ENCODE measurements at regions not wholly inside any gene's neighbourhood (a gene's known extent, or its start where the extent isn't known, plus 50 kb on each side); places are given as distances from the start of the nearest gene placed in this dataset.

DNA sequence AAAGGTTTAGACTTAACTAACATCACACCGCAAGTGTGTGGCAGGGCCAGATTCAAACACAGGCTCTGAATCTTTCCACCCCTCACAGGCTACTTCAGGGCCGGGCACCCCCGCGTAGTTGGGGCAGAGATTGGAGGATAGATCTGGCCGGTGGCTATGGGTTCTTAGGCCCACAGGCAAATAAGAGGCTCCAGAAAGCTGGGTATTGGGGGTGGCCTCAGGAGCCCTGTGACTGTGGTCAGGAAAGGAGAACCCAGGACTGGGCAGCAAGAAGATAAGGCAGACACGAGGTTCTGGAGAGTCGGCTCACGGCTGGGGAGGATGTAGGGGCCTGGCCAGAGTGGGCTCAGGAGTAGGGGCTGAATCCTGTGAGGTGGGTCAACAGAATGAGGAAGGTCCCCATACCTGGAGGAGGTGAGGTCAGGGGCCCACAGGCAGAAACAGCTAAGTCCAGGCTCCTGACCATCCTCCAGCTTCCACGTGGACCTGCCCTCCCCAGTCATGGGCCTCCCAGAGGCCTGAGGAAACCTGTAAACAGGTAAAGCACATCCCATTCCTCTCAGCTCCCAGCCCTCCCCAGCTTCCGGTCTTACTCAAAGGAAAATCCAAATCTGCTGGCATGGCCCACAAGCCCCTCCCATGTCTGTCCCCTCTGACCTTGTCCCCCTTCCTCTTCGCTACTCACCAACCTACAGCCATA is 306.2 kb downstream of the MATN1 start:
- no peak for DNase-seq

DNA sequence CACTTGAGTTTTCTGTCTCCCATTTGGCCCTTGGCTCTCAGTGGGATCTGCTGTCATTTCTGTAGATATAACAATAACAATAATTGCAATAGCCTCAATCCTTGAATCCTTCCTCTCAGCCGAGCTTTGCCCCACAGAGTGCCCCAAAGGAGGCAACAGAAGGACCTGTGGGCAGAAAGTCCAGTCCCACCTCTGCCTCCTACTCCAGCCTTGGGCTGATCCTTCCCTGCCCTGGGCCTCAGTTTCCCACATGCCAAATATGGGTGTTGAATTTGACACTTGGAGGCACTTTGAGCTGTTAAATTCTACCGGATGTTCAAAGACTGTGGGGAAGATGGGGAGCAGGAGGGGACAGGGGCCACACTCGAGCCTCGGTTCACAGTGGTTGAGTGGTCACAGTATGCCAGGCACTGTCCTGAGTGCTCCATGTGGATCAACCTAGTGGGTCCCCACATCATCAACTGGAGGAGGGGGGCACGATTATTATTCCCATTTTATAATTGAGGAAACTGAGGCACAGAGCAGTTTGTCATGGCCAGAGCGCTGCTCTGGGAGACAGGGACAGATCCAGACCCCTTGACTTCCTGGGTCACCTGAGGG is 307.1 kb downstream of the MATN1 start:
- no peak for DNase-seq

DNA sequence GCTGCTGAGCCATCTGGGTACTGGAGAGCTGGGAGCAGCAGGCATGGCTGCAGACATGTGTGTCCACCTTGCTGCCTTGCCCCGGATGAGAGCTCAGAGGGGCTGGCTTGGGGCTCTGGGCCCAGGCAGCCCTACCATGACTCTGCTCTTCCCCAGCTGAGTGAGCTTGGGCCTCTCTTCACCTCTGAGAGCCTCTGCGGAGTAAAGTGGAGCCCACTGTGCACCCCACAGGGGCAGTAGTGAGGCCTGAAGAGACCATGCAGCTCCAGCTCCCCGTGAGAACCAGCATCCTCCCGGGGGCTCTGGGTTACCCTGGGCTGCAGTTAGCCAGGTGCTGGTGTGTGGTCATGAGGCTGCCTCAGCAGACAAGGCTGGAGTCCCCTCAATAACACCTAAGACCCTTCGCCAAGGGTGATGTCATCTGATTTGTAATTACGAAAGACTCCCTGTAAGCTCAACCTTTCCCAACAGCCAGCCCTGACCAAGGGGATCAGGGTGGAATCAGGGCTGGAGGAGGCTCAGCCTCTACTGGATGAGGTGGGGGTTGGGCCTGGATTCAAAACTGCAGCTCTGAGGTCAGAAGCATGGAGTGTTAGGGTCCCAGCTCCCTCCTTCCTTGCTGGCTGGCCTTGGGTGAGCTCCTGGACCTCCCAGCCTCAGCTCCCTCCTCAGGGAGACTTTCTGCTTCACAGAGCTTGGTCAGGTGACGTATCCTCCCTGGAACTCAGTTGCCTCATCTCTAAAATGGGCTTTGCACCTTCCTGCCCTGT is 308.0 kb downstream of the MATN1 start:
- no peak for DNase-seq

DNA sequence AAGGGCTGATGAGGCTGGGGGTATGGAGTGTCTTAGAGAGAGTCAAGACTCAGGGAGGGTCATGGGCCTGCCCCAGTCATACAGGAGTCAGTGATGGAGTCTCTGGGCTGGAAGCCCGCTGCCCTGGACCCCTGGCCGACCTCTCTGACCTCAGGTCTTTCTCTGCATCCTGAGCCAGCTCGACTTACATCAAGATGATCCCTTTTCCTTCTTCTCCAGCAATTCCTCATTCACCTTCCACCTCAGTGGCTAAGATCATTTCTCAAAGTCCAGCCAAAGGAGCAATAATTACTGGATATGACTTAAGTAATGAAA is 308.6 kb downstream of the MATN1 start:
- DNase-seq: no peak

DNA sequence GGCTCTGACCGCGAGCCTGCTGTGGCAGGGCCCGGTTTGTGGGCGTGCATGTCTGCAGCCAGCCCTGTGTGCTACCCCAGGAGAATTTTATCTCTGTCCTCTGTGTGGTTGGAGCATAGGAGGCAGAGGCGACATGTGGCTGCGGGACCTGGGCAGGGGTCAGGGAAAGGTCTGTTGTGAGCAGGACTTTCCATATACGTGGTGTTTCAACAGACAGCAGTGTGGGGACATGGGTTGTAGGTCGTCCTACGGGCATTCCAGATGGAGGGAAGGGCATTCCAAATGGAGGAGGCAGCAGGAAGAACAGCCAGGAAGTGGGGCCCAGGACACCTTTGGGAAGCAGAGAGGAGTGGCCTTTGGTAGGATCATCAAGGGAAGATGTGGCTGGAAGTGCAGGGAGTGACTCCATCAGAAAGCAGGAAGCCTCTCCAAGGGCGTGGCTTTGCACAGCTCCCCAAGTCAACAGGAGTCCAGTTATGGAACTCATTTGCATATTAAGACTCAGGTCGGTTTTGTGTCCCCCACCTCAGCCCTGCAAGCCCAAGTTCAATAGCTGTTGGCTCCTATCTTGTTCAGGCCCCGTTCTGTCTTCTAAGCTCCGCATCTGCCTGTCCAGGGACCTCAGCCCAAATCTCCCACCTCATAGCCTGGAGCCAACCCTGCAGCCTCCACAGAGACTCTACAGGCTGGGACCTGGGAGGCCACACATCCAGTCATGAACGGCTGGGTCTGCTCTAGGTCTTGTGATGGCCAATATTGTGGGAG is 309.1 kb downstream of the MATN1 start:
- no peak for DNase-seq

DNA sequence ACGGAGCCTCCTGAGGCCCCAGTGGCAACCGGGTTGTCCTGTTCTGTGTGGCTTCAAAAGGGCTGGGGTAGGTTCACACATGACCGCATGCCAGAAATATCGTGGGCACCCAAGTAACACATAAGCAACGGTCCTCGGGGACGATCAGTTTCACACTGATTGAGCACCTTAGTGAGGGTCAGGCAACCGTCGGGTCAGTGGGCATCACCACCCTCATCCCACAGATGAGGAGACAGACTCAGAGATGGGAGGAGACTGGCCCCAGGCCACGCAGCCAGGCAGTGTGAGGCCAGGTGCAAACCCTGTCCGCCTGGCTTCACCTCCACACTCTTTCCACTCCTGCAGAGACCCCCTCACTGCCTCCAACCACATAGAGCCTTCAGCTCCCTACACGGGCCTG is 309.8 kb downstream of the MATN1 start:
- no peak for DNase-seq

DNA sequence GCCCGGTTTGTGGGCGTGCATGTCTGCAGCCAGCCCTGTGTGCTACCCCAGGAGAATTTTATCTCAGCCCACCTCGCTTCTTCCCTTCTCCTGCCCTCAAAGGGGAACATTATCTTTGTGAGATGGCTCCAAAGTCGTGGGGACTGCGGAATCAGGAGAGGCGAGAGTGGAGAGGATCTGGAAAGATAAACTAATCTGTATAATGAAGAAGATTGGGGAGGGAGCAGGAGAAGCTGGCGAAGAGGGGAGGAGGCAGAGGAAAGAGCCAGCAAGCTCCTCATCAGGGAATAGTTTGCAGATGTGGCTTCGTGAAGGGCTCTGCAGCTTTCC is 310.3 kb downstream of the MATN1 start:
- no peak for DNase-seq

DNA sequence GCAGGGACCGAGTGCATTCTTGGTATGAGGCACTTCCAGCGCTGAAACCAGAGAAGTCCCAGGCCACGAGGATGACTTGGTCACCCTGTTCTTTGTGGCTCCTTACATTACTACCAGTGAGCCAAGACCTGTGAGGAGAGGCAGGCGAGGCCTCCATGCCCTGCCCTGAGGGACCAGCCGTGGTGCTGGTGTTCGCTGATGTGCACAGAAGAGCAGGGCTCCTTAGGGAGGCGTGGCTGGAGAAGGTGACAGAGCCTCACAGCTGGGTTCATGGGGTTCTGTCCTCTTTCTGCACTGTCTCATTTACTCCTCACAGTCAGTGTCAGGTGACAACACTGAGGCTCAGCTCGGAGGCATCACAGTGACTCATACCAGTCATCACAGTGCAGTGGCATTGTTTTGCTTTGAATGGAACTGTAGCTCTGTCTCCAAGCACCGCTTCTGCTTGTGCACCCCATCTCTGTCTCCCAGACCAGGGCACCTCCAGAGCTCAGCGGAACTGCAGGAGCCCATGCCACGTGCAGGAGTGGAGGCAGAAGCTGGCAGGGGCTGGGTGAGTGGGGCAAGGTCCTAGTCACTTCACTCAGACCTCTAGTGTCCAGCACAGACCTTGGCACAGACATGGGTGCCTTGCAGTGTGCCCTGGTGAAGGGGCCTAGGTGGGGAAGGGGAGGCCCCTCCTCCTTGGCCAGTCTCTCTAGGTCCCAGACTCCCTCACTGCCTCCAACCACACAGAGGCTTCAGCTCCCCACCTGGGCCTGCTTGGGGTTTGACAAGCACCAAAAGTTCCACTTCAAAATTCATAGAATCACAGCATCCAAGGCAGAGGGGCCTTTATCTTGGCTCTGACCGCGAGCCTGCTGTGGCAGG is 310.9 kb downstream of the MATN1 start:
- DNase-seq: no peak

DNA sequence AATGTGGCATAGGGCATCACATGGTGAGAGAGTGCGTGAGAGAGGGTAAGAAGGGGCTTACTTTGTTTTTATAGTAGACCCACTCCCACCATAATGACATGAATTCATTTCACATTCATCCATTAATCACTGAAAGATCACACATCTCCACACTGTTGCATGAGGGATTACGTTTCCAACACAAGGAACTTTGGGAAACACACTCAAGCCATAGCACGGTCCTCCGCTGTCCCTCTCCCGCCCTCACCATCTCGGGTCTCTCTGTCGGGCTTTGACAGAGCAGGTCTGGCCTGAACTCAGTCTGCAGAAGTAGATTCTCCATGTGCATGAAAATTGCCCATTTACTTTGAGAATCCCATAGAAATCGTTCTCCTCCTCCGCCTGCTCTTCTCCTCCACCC is 312.2 kb downstream of the MATN1 start:
- DNase-seq: no peak

DNA sequence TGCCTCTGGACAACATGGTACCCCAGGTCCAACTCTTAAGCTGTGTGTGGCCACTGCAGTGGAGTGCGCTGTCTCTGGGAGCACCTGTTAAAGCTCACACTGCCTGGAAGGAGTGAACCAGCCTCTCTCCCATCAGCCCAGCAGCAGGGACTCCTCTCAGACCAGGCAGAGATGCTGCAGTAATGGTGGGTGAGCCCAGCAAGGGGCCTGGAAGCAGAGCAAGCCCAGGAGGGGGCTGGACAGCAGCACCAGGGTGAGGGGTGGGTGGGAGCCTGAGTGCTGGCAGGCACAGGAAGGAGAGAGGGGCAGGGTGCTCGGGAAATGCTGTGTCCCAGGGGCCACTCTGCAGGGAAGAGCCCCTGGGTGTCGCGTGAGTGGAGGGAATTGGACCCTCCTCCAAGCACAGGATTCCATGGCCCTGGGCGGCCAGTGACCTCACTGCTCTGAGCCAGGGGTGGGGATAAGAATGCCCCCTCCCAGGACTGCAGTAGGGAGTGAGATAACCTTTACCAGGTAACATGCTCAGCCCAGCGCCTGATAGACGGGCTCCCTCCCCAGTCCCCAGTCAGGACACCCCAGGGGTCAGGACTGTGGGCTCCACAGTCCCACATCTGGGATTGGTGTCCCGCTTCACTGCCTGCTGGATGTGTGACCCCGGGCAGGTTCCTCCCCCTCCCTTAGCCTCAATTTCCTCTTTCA is 313.1 kb downstream of the MATN1 start:
- no peak for DNase-seq

DNA sequence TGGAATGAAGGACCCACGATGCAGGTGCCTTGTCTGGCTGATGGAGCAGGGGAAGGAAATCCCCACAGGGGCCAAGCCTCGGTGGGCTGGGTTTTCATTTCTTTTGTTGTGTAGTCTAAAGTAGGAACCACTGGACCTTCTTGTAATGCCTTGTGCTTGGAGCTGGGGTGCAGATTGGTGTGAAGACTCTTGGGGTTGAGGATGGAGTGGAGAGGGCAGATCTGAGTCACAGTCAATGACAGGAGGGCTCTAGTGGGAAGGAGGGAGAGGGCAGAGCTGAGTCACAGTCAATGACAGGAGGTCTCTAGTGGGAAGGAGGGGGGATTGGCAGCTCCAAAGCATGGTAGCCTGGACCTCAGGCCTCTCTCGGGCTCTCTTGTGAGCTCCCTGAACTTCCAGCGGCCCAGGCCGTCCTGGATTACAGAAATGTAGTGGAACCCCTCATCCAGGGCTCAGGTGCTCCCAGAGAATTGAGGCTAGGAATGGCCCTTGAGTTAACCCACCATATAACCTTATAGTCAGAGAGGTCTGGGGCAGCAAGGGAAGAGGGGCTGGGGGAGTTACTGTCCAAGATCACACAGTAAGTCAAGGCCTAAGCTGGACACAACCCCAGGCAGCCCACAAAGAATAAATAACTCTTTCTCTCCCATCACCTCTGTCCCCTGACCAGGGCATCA is 313.8 kb downstream of the MATN1 start:
- no peak for DNase-seq

DNA sequence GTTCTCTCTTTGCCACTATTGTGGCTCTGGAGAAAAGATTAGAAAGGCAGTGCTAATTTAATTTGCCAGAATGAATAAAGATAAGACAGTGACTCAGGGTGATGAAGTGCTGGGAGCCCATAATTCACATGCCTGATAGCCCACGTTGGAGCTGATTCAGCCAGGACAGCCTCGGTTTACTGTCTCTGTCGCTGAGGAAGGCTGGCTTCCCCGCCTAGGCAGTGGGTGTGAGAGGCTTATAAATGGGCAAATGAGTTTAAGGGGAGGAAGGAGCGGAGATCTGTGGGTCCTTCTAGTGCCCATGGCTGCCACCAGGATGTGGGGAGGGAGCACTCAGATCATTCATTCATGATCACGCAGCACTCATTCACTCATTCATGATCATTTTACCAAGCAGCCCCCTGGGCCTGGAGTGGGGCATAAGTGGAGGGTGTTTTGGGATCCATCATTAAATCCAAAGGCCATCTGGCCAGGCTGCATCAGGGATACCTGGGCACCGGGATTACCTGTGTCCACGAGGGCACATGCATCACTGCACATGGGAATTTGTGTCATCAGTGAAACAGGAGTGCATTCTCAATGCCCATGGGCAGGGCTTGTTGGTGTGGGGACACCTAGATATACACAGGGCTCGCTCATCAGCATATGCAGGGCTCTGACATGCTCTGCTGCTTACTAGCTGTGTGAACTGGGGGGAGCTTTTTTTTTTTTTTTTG is 315.4 kb downstream of the MATN1 start:
- no peak for DNase-seq

DNA sequence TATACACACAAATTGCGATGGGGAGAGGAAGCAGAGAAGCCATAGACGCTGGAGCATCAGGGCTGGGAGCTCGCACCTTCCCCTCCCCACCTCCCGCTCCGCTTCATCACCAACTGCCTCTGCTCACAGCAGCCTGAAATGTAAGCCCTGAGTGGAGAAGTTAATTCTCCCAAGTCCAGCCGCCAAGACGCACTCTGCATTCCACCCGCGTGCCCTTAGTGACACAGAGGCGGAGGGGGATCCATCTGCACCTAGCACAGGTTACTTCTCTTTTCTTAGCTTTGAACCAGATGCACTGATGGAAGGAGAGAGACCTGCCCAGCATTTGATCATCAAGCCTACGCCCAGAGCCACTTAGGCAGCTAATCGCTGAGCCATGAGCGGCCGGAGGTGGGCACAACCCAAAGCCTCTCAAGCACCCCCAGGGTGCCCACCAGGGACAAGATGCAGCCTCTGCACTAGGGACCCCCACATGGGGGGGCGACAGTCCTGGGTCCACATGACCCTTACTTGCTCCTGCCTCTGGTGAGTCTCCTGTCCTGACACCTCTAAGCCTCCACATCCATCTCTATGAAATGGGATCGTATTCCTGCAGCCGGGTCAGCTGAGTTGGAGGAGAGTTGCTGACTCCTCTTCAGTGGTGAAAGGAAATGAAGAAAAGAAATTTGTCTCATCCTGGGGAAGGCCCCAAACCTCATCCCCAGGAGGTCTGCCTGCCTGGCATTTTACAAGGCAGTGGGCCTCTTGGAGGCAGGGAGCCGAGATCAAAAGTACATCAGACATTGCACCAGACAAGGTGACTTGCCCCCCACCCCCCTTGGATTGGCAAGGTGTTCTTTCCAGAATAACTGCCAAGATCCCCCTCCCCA is 316.2 kb downstream of the MATN1 start:
- DNase-seq: no peak

DNA sequence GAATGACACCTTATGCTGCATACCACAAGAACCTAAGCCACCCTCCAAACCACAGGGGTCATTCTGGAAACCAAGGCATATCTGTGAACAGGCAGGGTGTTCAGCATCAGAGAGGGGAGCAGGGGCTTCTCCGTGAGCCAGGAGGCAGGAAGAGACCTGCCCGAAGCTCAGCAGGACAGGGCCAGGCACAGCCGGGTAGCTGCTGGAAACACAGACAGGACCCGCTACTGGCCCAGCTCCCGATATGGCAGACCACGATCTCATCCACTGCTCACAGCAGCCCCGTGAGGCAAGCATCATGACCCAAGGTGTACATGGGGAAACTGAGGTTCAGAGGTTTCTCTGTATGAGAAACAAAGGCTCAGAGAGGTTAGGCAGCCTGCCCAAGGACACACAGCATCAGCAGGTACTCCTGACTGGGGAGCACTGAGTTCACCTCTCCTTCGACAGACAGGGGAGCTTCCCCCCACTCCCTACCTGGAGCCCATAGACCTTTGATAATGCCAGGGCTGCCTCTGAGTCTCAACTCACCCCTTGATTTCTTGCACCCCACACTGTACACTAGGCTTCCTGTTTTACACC is 317.7 kb downstream of the MATN1 start:
- DNase-seq: no peak

DNA sequence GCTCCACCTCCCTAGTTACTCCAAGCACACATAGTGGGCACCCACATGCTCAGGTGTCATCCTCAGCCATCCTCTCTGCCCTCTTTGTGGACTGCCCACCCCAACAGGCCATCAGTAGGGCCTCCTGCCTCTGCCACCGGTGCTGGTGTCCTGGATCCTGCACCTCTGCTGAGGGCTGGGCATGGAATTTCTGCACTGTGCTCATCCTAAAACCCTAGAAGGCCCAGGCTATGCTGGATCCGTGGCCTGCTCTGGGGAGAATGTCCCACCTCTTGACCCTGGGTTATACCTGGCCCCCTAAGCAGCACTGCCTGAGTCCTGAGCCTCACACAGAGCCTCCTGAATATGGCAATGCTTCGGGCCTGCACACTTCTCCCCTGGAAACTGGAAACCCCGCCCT is 318.3 kb downstream of the MATN1 start:
- no peak for DNase-seq

DNA sequence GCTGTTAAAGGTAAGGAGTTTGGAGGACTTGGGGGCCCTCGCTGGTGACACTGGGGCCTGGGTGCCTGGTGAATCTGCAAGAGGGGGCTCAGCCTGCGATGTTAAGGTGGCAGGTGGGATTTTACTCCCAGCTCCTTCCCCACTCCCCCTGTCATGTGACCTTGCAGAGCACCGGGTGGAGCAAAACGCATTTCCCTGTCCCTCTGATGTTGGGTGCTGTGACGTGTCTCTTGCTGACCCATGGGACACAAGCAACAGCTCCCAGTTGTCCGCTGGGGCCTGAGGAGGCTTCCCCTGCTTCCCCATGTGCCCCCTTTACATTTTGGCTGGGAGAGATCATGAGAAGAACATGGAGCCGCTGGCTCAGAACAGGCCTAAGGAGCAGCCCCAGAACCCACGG is 319.0 kb downstream of the MATN1 start:
- no peak for DNase-seq

DNA sequence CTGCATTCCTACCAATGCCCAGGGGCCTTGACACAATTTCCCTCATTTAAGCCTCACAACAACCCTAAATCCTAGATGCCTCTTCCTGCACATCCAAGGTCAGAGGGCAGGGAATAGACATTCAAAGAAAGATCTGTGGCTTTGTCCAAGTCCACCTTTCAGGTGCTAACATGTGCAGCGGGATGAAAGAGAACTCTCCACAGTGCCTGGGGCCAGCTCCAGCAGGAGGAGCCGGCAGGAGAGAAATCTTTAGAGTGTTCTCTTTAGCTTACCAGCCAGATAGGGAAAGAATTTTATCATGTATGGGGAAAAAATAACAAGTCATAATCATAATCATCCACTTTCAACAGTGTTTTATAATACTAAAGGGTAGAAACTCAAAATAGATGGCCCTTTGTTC is 319.7 kb downstream of the MATN1 start:
- no peak for DNase-seq

DNA sequence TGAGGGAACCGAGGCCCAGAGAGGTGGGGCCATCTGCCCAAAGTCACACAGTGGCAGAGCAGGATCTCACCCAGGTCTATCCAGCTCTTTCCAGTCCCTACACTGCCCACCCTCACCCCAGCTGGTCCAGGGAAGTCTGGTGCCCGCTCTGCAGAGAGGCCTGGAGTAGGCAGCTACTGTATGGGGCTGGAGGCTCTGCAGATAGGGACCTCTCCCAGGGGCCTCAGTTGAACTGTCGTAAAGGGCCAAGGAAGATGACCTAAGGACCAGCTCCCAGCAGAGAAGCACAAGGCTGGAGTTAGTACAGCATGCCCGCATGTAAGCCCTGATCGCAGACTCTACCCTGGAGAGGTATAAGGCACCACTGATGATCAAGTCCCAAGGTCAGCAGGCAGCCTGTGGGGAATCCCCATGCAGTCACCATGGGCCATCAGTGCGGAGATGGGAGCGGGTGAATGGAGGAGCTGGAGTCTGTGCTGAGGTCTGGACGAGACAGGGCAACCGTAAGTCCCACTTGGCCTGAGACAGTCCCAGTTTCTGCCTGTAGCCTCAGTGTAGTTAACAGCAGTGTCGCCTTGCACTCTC is 320.2 kb downstream of the MATN1 start:
- no peak for DNase-seq

DNA sequence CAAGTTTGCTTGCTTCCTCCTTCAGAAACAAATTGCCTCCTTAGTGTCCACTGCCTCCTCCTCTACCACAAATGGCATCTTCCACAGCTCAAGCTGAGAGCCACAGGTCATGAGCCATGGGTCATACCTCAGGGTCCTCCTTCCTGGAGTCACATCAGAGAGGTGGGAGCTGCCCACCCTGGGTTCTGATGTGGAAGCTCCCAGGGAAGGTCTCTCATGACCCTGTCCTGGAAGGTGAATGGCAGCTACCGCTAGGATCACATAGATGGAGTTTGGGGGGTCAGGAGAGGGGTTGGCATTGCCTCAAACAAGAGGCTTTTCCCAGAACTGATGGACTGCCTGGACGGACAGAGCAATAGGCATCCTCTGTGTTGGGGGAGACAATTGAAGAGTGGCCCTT is 321.4 kb downstream of the MATN1 start:
- DNase-seq: no peak
